Nephron progenitor cell (in vitro differentiated cells): ENCODE measurements at regions not wholly inside any gene's neighbourhood (a gene's known extent, or its start where the extent isn't known, plus 50 kb on each side); places are given as distances from the start of the nearest gene placed in this dataset.
"Not testable (repeated sequence)": the region's sequence is repeated elsewhere in the genome, so short reads cannot be mapped to it uniquely, and the experiment has no call there.

Experiments used
- DNase-seq: peaks from one replicate; pipeline ENCODE4 v3.0.0; 2021
- H3K27ac Mint-ChIP-seq: 2 replicates; pipeline ENCODE4 v1.8.0; 2021; ENCODE audit warnings: mild to moderate bottlenecking, moderate library complexity, mixed read lengths
- H3K27me3 Mint-ChIP-seq: 2 replicates; pipeline ENCODE4 v1.8.0; 2021; ENCODE audit warnings: mild to moderate bottlenecking, low read depth, mixed read lengths; ENCODE audit not compliant: poor library complexity
- H3K36me3 Mint-ChIP-seq: 2 replicates; pipeline ENCODE4 v1.8.0; 2021; ENCODE audit warnings: low read depth, mixed read lengths
- H3K4me1 Mint-ChIP-seq: 2 replicates; pipeline ENCODE4 v1.8.0; 2021; ENCODE audit warnings: mixed read lengths
- H3K4me3 Mint-ChIP-seq: 2 replicates; pipeline ENCODE4 v1.8.0; 2021; ENCODE audit warnings: mild to moderate bottlenecking, moderate library complexity, mixed read lengths
- H3K9me3 Mint-ChIP-seq: 2 replicates; pipeline ENCODE4 v1.8.0; 2021; ENCODE audit warnings: mild to moderate bottlenecking, moderate library complexity, mixed read lengths
- CTCF ChIP-seq: fragments of 200-600 bp; sonication (generic); IDR thresholded peaks from 2 replicates; pipeline ENCODE4 v1.5.0; 2021; ENCODE audit warnings: antibody characterized with exemption

- Mint-ChIP-seq H3K36me3 (no peaks in the 10 kb centered on the region), H3K9me3 (peaks cover 9% of the 10 kb centered on the region), H3K27me3 (peaks cover 3% of the 10 kb centered on the region), H3K4me1 (no peaks in the 10 kb centered on the region), H3K27ac (no peak overlapping the region), H3K4me3 (no peak overlapping the region)
- no peak for TF ChIP-seq CTCF
- DNase-seq: no peak
These were observed 154.5 kb upstream of the ADGRL4 start for GRCh38 chr1:79161077-79161476.

GRCh38 chr1:79155991-79156390, 149.5 kb upstream of the ADGRL4 start:
- H3K4me1 Mint-ChIP-seq: no peaks in the 10 kb centered on the region
- H3K9me3 Mint-ChIP-seq: no peaks in the 10 kb centered on the region
- no peak overlapping the region for H3K4me3 Mint-ChIP-seq
- peaks cover 3% of the 10 kb centered on the region for H3K27me3 Mint-ChIP-seq
- DNase-seq: no peak
- H3K36me3 Mint-ChIP-seq: no peaks in the 10 kb centered on the region
- no peak overlapping the region for H3K27ac Mint-ChIP-seq
- TF ChIP-seq CTCF: no peak

GRCh38 chr1:79151006-79151796, 144.7 kb upstream of the ADGRL4 start:
- Mint-ChIP-seq H3K27me3 (no peaks in the 10 kb centered on the region), H3K9me3 (no peaks in the 10 kb centered on the region), H3K4me3 (no peak overlapping the region), H3K4me1 (no peaks in the 10 kb centered on the region), H3K36me3 (no peaks in the 10 kb centered on the region), H3K27ac (no peak overlapping the region)
- DNase-seq: no peak
- TF ChIP-seq CTCF: no peak

- Mint-ChIP-seq H3K4me3 (no peak overlapping the region), H3K27ac (no peak overlapping the region), H3K9me3 (no peaks in the 10 kb centered on the region), H3K27me3 (no peaks in the 10 kb centered on the region), H3K4me1 (no peaks in the 10 kb centered on the region), H3K36me3 (no peaks in the 10 kb centered on the region)
- DNase-seq: no peak
- TF ChIP-seq CTCF: no peak
These were observed 144.0 kb upstream of the ADGRL4 start for GRCh38 chr1:79150576-79150975.

GRCh38 chr1:79138227-79138626, 131.7 kb upstream of the ADGRL4 start:
- not testable (repeated sequence) for H3K4me3 Mint-ChIP-seq, H3K27ac Mint-ChIP-seq, H3K36me3 Mint-ChIP-seq, H3K9me3 Mint-ChIP-seq, DNase-seq, H3K27me3 Mint-ChIP-seq, H3K4me1 Mint-ChIP-seq

GRCh38 chr1:79133774-79134364, 127.3 kb upstream of the ADGRL4 start:
- no peak for DNase-seq
- H3K27me3 Mint-ChIP-seq: no peaks in the 10 kb centered on the region
- no peak overlapping the region for H3K4me3 Mint-ChIP-seq
- H3K36me3 Mint-ChIP-seq: no peaks in the 10 kb centered on the region
- TF ChIP-seq CTCF: no peak
- H3K9me3 Mint-ChIP-seq: no peaks in the 10 kb centered on the region
- H3K4me1 Mint-ChIP-seq: no peaks in the 10 kb centered on the region
- H3K27ac Mint-ChIP-seq: no peak overlapping the region
